HepG2 (cell line): ENCODE measurements at regions not wholly inside any gene's neighbourhood (a gene's known extent, or its start where the extent isn't known, plus 50 kb on each side); places are given as distances from the start of the nearest gene placed in this dataset.

ENCODE experiments used
- CBX5 ChIP-seq: sonication (generic); formaldehyde crosslinking; IDR thresholded peaks from 2 replicates; pipeline ENCODE4 v1.4.0; 2020; ENCODE audit warnings: missing genetic modification reagents, borderline replicate concordance
- EHMT2 ChIP-seq: fragments of 200-600 bp; sonication (generic); IDR thresholded peaks from 2 replicates; pipeline ENCODE4 v1.7.0; 2017; ENCODE audit warnings: antibody characterized with exemption, low read depth, low read length, borderline replicate concordance
- FOSL2 ChIP-seq: sonication (generic); formaldehyde crosslinking; IDR thresholded peaks from 2 replicates; pipeline ENCODE4 v1.4.0; 2020; ENCODE audit warnings: missing genetic modification reagents
- GTF2F1 ChIP-seq: fragments of 150-350 bp; IDR thresholded peaks from 2 replicates; pipeline ENCODE4 v1.6.1; 2014; ENCODE audit warnings: low read length
- MXD4 ChIP-seq: IDR thresholded peaks from 2 replicates; pipeline ENCODE4 v1.6.1; 2016; ENCODE audit warnings: mild to moderate bottlenecking, missing biosample characterization, missing genetic modification reagents
- PATZ1 ChIP-seq: sonication (generic); formaldehyde crosslinking; IDR thresholded peaks from 2 replicates; pipeline ENCODE4 v1.4.0; 2020; ENCODE audit warnings: missing genetic modification reagents
- RNF219 ChIP-seq: sonication (generic); formaldehyde crosslinking; IDR thresholded peaks from 2 replicates; pipeline ENCODE4 v1.5.0; 2020; ENCODE audit warnings: mild to moderate bottlenecking, missing genetic modification reagents
- SNAPC2 ChIP-seq: sonication (generic); formaldehyde crosslinking; IDR thresholded peaks from 2 replicates; pipeline ENCODE4 v1.8.1; 2022; ENCODE audit warnings: mild to moderate bottlenecking, missing genetic modification reagents
- ZBTB20 ChIP-seq: sonication (generic); formaldehyde crosslinking; IDR thresholded peaks from 2 replicates; pipeline ENCODE4 v1.8.1; 2023; ENCODE audit warnings: missing genetic modification reagents, low read depth, mild to moderate bottlenecking, borderline replicate concordance
- ZNF207 ChIP-seq: fragments of 450-650 bp; IDR thresholded peaks from 2 replicates; pipeline ENCODE4 v1.6.1; 2016; ENCODE audit warnings: antibody characterized with exemption, borderline replicate concordance
- ZNF670 ChIP-seq: sonication (generic); formaldehyde crosslinking; IDR thresholded peaks from 2 replicates; pipeline ENCODE4 v1.8.0; 2022; ENCODE audit warnings: mild to moderate bottlenecking, missing genetic modification reagents, borderline replicate concordance

GRCh38 chr9:129547869-129548570, 72.9 kb downstream of the C9orf50 start:
- TF ChIP-seq PATZ1 (CRISPR knock-in tag) (no peak), ZBTB20 (CRISPR knock-in tag) (no peak), FOSL2 (CRISPR knock-in tag) (no peak), SNAPC2 (no peak), RNF219 (CRISPR knock-in tag) (no peak), CBX5 (CRISPR knock-in tag) (no peak), MXD4 (CRISPR knock-in tag) (no peak), ZNF670 (CRISPR knock-in tag) (no peak), ZNF207 (no peak), GTF2F1 (no peak), EHMT2 (no peak)
